SK-N-SH treated with all-trans-retinoic acid at 6 μM for 48 hours (cell line): ENCODE measurements at regions not wholly inside any gene's neighbourhood (a gene's known extent, or its start where the extent isn't known, plus 50 kb on each side); places are given as distances from the start of the nearest gene placed in this dataset.

Experiments
- PPARA ChIP-seq: fragments of 250-450 bp; sonication (Bioruptor Pico); IDR thresholded peaks from 2 replicates; pipeline ENCODE4 v1.5.0; 2020; ENCODE audit warnings: mild to moderate bottlenecking, borderline replicate concordance
- ZFP30 ChIP-seq: fragments of 450-650 bp; formaldehyde crosslinking; IDR thresholded peaks from 2 replicates; pipeline ENCODE4 v1.5.0; 2022; ENCODE audit warnings: mild to moderate bottlenecking, moderate library complexity
- TF ChIP-seq, protein P1 (sequence below): fragments of 250-450 bp; sonication (Bioruptor Pico); IDR thresholded peaks from 2 replicates; pipeline ENCODE4 v1.8.0; 2020; ENCODE audit warnings: mild to moderate bottlenecking, moderate library complexity, borderline replicate concordance
- TF ChIP-seq, protein P2 (sequence below): fragments of 250-450 bp; sonication (Bioruptor Pico); IDR thresholded peaks from 2 replicates; pipeline ENCODE4 v1.5.1; 2020; ENCODE audit warnings: low read depth, mild to moderate bottlenecking, moderate library complexity

DNA sequence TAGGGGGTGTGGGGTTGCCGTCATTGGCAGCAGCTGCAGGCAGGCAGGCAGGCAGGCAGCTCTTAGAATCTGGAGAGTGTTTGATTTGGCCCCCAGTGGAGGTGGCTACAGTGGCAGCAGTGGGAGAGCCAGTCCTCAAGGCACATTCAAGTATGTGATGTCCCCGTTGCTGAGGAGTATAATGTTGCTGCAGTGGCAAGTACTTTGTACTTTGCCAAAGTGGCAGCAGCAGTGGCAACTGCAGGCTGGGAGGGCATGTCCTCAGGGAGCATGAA, 147.1 kb downstream of the PAPOLA start:
- TF ChIP-seq, protein P1, sequence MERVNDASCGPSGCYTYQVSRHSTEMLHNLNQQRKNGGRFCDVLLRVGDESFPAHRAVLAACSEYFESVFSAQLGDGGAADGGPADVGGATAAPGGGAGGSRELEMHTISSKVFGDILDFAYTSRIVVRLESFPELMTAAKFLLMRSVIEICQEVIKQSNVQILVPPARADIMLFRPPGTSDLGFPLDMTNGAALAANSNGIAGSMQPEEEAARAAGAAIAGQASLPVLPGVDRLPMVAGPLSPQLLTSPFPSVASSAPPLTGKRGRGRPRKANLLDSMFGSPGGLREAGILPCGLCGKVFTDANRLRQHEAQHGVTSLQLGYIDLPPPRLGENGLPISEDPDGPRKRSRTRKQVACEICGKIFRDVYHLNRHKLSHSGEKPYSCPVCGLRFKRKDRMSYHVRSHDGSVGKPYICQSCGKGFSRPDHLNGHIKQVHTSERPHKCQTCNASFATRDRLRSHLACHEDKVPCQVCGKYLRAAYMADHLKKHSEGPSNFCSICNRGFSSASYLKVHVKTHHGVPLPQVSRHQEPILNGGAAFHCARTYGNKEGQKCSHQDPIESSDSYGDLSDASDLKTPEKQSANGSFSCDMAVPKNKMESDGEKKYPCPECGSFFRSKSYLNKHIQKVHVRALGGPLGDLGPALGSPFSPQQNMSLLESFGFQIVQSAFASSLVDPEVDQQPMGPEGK = no peak
- TF ChIP-seq PPARA = no peak
- TF ChIP-seq, protein P2, sequence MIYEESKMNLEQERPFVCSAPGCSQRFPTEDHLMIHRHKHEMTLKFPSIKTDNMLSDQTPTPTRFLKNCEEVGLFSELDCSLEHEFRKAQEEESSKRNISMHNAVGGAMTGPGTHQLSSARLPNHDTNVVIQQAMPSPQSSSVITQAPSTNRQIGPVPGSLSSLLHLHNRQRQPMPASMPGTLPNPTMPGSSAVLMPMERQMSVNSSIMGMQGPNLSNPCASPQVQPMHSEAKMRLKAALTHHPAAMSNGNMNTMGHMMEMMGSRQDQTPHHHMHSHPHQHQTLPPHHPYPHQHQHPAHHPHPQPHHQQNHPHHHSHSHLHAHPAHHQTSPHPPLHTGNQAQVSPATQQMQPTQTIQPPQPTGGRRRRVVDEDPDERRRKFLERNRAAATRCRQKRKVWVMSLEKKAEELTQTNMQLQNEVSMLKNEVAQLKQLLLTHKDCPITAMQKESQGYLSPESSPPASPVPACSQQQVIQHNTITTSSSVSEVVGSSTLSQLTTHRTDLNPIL = no peak
- no peak for TF ChIP-seq ZFP30 (CRISPR knock-in tag)
